Astrocyte (in vitro differentiated cells and primary cell): ENCODE measurements at regions not wholly inside any gene's neighbourhood (a gene's known extent, or its start where the extent isn't known, plus 50 kb on each side); places are given as distances from the start of the nearest gene placed in this dataset.

Experiments
- CTCF ChIP-seq: IDR thresholded peaks from 2 replicates; pipeline ENCODE4 v1.5.1; 2011; ENCODE audit warnings: low read depth, mild to moderate bottlenecking, inconsistent platforms, low read length, moderate library complexity; ENCODE audit not compliant: insufficient read depth
- EZH2 ChIP-seq: IDR thresholded peaks from 2 replicates; pipeline ENCODE4 v1.6.1; 2012; ENCODE audit warnings: mild to moderate bottlenecking, low read length, inconsistent platforms; ENCODE audit not compliant: insufficient read depth

- TF ChIP-seq CTCF: no peak
- TF ChIP-seq EZH2: no peak
Measured at GRCh38 chr10:78775891-78776290, 292.9 kb upstream of the ZMIZ1 start.
